B cell (primary cell): ENCODE measurements at regions not wholly inside any gene's neighbourhood (a gene's known extent, or its start where the extent isn't known, plus 50 kb on each side); places are given as distances from the start of the nearest gene placed in this dataset.

Experiments
- ATAC-seq: fragments of 200-7000 bp; cut with Tn5 transposase; one replicate; pipeline ENCODE4 v1.10.0; 2021; ENCODE audit warnings: low read depth, mild to moderate bottlenecking, moderate number of reproducible peaks, moderate library complexity
- CTCF ChIA-PET: fragments of 350-600 bp; sonication (Branson Sonifier 250); formaldehyde crosslinking; loops from one replicate; lab custom pipeline; 2021; ENCODE audit warnings: antibody characterized with exemption, inconsistent platforms; lab: Charles Lee
- POLR2A ChIA-PET: fragments of 350-600 bp; sonication (Branson Sonifier 250); formaldehyde crosslinking; loops from one replicate; lab custom pipeline; 2021; ENCODE audit warnings: antibody characterized with exemption; lab: Charles Lee
- DNase-seq: peaks from one replicate; pipeline ENCODE4 v3.0.0; 2013
- H2AFZ ChIP-seq: 2 replicates; pipeline ENCODE4 v1.6.1; 2012; ENCODE audit warnings: mild to moderate bottlenecking, low read depth, low read length; ENCODE audit not compliant: insufficient read depth, poor library complexity, severe bottlenecking
- H3K27ac ChIP-seq, 2 donors: 1 replicate in 1 of 2; 2 replicates in 1 of 2; pipeline ENCODE4 v1.5.1; 2012 to 2013; ENCODE audit warnings: low read length in 2 of 2, mild to moderate bottlenecking in 2 of 2, moderate library complexity in 1 of 2
- H3K27me3 ChIP-seq, 4 experiments: fragments of 200-600 bp in 1 of 4; sonication (generic) in 1 of 4; replicated peaks in 1 of 4; 1 replicate in 2 of 4; 2 replicates in 2 of 4; pipeline versions ENCODE4 v1.6.1 to v1.7.0; 2013 to 2016; ENCODE audit warnings: low read length in 3 of 4, mild to moderate bottlenecking in 2 of 4, mixed read lengths in 1 of 4, moderate library complexity in 1 of 4; ENCODE audit not compliant: insufficient read depth in 4 of 4, control insufficient read depth in 3 of 4; ENCODE audit errors: control extremely low read depth in 1 of 4
- H3K36me3 ChIP-seq, 2 experiments: replicated peaks in 1 of 2; 1 replicate in 1 of 2; 2 replicates in 1 of 2; pipeline versions ENCODE4 v1.6.1 to v1.7.1; 2013; ENCODE audit warnings: low read length in 1 of 2; ENCODE audit not compliant: insufficient read depth in 2 of 2, control insufficient read depth in 1 of 2; ENCODE audit errors: control extremely low read depth in 1 of 2, extremely low read depth in 1 of 2
- H3K4me1 ChIP-seq, 2 donors: fragments of 200-600 bp in 1 of 2; sonication (generic) in 1 of 2; 1 replicate in 1 of 2; 2 replicates in 1 of 2; pipeline versions ENCODE4 v1.5.1 to v1.6.1; 2013 to 2017; ENCODE audit warnings: low read length in 2 of 2; ENCODE audit not compliant: control insufficient read depth in 2 of 2, insufficient read depth in 2 of 2
- H3K4me2 ChIP-seq: replicated peaks from 2 replicates; pipeline ENCODE3; 2012; ENCODE audit warnings: mild to moderate bottlenecking, low read depth, low read length; ENCODE audit not compliant: poor library complexity, severe bottlenecking
- H3K4me3 ChIP-seq, 5 experiments: fragments of 200-600 bp in 1 of 5; sonication (generic) in 1 of 5; 1 replicate in 3 of 5; 2 replicates in 2 of 5; pipeline versions ENCODE4 v1.5.1 to v1.7.0; 2011 to 2016; ENCODE audit warnings: low read length in 4 of 5, mild to moderate bottlenecking in 4 of 5, low read depth in 2 of 5, control low read depth in 1 of 5, moderate library complexity in 1 of 5; ENCODE audit not compliant: insufficient read depth in 1 of 5; ENCODE audit errors: control extremely low read depth in 1 of 5, extremely low read depth in 1 of 5
- H3K79me2 ChIP-seq: fragments of 200-600 bp; sonication (generic); one replicate; pipeline ENCODE4 v1.6.0; 2016; ENCODE audit warnings: low read length; ENCODE audit not compliant: control insufficient read depth, insufficient read depth
- H3K9ac ChIP-seq: fragments of 200-600 bp; sonication (generic); 2 replicates; pipeline ENCODE4 v1.6.1; 2017; ENCODE audit warnings: mild to moderate bottlenecking, low read length, moderate library complexity
- H3K9me3 ChIP-seq, 3 donors: one replicate each; pipeline versions ENCODE4 v1.6.1 to v1.7.1; 2013; ENCODE audit warnings: low read length in 2 of 3; ENCODE audit not compliant: control insufficient read depth in 2 of 3, insufficient read depth in 1 of 3; ENCODE audit errors: control extremely low read depth in 1 of 3
- H4K20me1 ChIP-seq: 2 replicates; pipeline ENCODE4 v1.6.0; 2012; ENCODE audit warnings: mild to moderate bottlenecking, low read length; ENCODE audit not compliant: insufficient read depth, control insufficient read depth, poor library complexity, severe bottlenecking
- H3K27ac Mint-ChIP-seq: one replicate; pipeline ENCODE4 v1.8.0; 2021; ENCODE audit warnings: mixed read lengths
- H3K27me3 Mint-ChIP-seq: one replicate; pipeline ENCODE4 v1.8.0; 2021; ENCODE audit warnings: mixed read lengths
- H3K4me1 Mint-ChIP-seq: one replicate; pipeline ENCODE4 v1.8.0; 2021; ENCODE audit warnings: mixed read lengths
- H3K4me3 Mint-ChIP-seq: one replicate; pipeline ENCODE4 v1.8.0; 2021; ENCODE audit warnings: mixed read lengths
- H3K9me3 Mint-ChIP-seq: one replicate; pipeline ENCODE4 v1.8.0; 2022; ENCODE audit warnings: mixed read lengths; ENCODE audit not compliant: insufficient read depth
- CTCF ChIP-seq: fragments of 200-600 bp; IDR thresholded peaks from one replicate; pipeline ENCODE4 v1.8.0; 2022; ENCODE audit warnings: antibody characterized with exemption, mild to moderate bottlenecking
- EZH2 ChIP-seq: IDR thresholded peaks from 2 replicates; pipeline ENCODE4 v1.6.1; 2012; ENCODE audit warnings: borderline replicate concordance, low read depth, mild to moderate bottlenecking, moderate library complexity, low read length; ENCODE audit not compliant: insufficient read depth, poor library complexity, severe bottlenecking
- WGBS: methylation state at CpG from one replicate; pipeline ENCODE4 v1.1.5; 2013; ENCODE audit warnings: missing lambda C conversion rate; ENCODE audit not compliant: insufficient coverage; 5-methylcytosine and 5-hydroxymethylcytosine counted together
- intact Hi-C: fragments of 100-400 bp; cut with micrococcal nuclease; formaldehyde crosslinking; loops from one replicate; pipeline ENCODE4 v1.10.0; 2022

GRCh38 chr1:163758977-163759670 lies 437.4 kb downstream of the NUF2 start:
- H3K27ac Mint-ChIP-seq: no peak overlapping the region

GRCh38 chr1:163761898-163762297 lies 440.1 kb downstream of the NUF2 start:
- H3K4me2 ChIP-seq: no peak overlapping the region
- Mint-ChIP-seq H3K27ac (no peak overlapping the region), H3K9me3 (peaks cover 8% of the 10 kb centered on the region), H3K4me1 (no peaks in the 10 kb centered on the region), H3K4me3 (no peak overlapping the region), H3K27me3 (no peaks in the 10 kb centered on the region)
- POLR2A ChIA-PET: no interaction called here
- DNase-seq (no peak), ATAC-seq (no peak)
- TF ChIP-seq CTCF: no peak
- no peak for TF ChIP-seq EZH2
- no peaks in the 10 kb centered on the region for H3K79me2 ChIP-seq
- no peak overlapping the region for H3K27ac ChIP-seq
- H3K36me3 ChIP-seq: no peaks in the 10 kb centered on the region
- 80% methylated on average over 1 of the region's 3 CpGs for WGBS
- no peak overlapping the region for H3K9ac ChIP-seq
- H3K27me3 ChIP-seq: no peaks in the 10 kb centered on the region
- intact Hi-C loops: no loop called here
- CTCF ChIA-PET: no interaction called here
- no peak overlapping the region for H2AFZ ChIP-seq
- H3K4me1 ChIP-seq: no peaks in the 10 kb centered on the region
- peaks cover 0 to 5% (median 1%) of the 10 kb centered on the region in 3 donors for H3K9me3 ChIP-seq
- no peak overlapping the region for H3K4me3 ChIP-seq
- no peaks in the 10 kb centered on the region for H4K20me1 ChIP-seq

More at GRCh38 chr1:163758977-163759670, 437.4 kb downstream of the NUF2 start:
- H3K4me2 ChIP-seq: no peak overlapping the region
- Mint-ChIP-seq H3K4me1 (no peaks in the 10 kb centered on the region), H3K9me3 (peaks cover 8% of the 10 kb centered on the region), H3K27me3 (no peaks in the 10 kb centered on the region), H3K4me3 (no peak overlapping the region)
- H3K79me2 ChIP-seq: no peaks in the 10 kb centered on the region
- H3K27ac ChIP-seq: no peak overlapping the region
- DNase-seq (no peak), ATAC-seq (no peak)
- 100% methylated on average over 2 of the region's 3 CpGs for WGBS
- peaks cover 0 to 5% (median 1%) of the 10 kb centered on the region in 3 donors for H3K9me3 ChIP-seq
- CTCF ChIA-PET: no interaction called here
- no peak for TF ChIP-seq CTCF
- no peak for TF ChIP-seq EZH2
- no peak overlapping the region for H3K4me3 ChIP-seq
- H3K9ac ChIP-seq: no peak overlapping the region
- no peaks in the 10 kb centered on the region for H3K27me3 ChIP-seq
- H2AFZ ChIP-seq: no peak overlapping the region
- POLR2A ChIA-PET: no interaction called here
- H4K20me1 ChIP-seq: no peaks in the 10 kb centered on the region
- no peaks in the 10 kb centered on the region for H3K4me1 ChIP-seq
- intact Hi-C loops: no loop called here
- no peaks in the 10 kb centered on the region for H3K36me3 ChIP-seq
